Astrocyte (in vitro differentiated cells and primary cell): ENCODE measurements at regions not wholly inside any gene's neighbourhood (a gene's known extent, or its start where the extent isn't known, plus 50 kb on each side); places are given as distances from the start of the nearest gene placed in this dataset.

Experiments
- CTCF ChIP-seq: IDR thresholded peaks from 2 replicates; pipeline ENCODE4 v1.5.1; 2011; ENCODE audit warnings: low read depth, mild to moderate bottlenecking, inconsistent platforms, low read length, moderate library complexity; ENCODE audit not compliant: insufficient read depth
- EZH2 ChIP-seq: IDR thresholded peaks from 2 replicates; pipeline ENCODE4 v1.6.1; 2012; ENCODE audit warnings: mild to moderate bottlenecking, low read length, inconsistent platforms; ENCODE audit not compliant: insufficient read depth

- TF ChIP-seq CTCF (no peak), EZH2 (no peak)
Observed at GRCh38 chr4:22614114-22614513, 78.6 kb upstream of the GBA3 start.
